Gastrocnemius medialis (tissue), 4 donors: ENCODE measurements at regions not wholly inside any gene's neighbourhood (a gene's known extent, or its start where the extent isn't known, plus 50 kb on each side); places are given as distances from the start of the nearest gene placed in this dataset.

ENCODE experiments used
- POLR2A ChIP-seq, 2 donors: fragments of 450-650 bp; IDR thresholded peaks; one replicate each; pipeline ENCODE4 v1.6.1; 2017; ENCODE audit warnings: antibody characterized with exemption in 2 of 2, mild to moderate bottlenecking in 2 of 2, moderate library complexity in 2 of 2
- TF ChIP-seq, protein P1 (sequence below), 5 experiments: fragments of 450-650 bp in 3 of 5; fragments of 200-600 bp in 2 of 5; sonication (generic) in 2 of 5; IDR thresholded peaks in 4 of 5; conservative IDR thresholded peaks in 1 of 5; 1 replicate in 4 of 5; 2 replicates in 1 of 5; pipeline ENCODE4 v1.5.1; 2016 to 2019; ENCODE audit warnings: antibody characterized with exemption in 5 of 5, mild to moderate bottlenecking in 3 of 5, moderate library complexity in 3 of 5

DNA sequence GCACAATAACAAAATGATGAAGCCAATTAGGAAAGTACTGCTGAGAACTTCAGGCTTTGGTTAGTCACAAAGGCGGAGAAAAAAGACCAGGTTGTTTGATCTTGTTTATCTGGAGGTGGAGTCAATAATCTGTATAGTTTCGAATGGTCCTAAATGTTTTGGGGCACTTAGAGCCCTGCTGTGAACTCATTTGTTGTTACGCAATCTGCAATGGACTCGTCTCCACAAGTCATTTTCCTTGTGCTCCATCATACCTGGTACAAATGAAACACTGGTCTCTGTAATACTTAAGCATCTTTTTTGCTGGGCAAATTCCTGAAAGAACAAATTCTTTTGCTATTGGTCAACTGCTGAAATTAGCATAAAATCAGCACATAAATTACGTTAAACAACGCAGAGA lies 430.5 kb downstream of the GATA3 start:
- TF ChIP-seq, protein P1, sequence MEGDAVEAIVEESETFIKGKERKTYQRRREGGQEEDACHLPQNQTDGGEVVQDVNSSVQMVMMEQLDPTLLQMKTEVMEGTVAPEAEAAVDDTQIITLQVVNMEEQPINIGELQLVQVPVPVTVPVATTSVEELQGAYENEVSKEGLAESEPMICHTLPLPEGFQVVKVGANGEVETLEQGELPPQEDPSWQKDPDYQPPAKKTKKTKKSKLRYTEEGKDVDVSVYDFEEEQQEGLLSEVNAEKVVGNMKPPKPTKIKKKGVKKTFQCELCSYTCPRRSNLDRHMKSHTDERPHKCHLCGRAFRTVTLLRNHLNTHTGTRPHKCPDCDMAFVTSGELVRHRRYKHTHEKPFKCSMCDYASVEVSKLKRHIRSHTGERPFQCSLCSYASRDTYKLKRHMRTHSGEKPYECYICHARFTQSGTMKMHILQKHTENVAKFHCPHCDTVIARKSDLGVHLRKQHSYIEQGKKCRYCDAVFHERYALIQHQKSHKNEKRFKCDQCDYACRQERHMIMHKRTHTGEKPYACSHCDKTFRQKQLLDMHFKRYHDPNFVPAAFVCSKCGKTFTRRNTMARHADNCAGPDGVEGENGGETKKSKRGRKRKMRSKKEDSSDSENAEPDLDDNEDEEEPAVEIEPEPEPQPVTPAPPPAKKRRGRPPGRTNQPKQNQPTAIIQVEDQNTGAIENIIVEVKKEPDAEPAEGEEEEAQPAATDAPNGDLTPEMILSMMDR (IDR thresholded peaks at IDR 0.05 in 4 of 5, conservative IDR thresholded peaks at IDR 0.05 in 1 of 5): no peak
- no peak for TF ChIP-seq POLR2A (IDR thresholded peaks at IDR 0.05)
